ENCODE measurements at regions not wholly inside any gene's neighbourhood (a gene's known extent, or its start where the extent isn't known, plus 50 kb on each side); places are given as distances from the start of the nearest gene placed in this dataset.
"Not testable (repeated sequence)": the region's sequence is repeated elsewhere in the genome, so short reads cannot be mapped to it uniquely, and the experiment has no call there.

DNA sequence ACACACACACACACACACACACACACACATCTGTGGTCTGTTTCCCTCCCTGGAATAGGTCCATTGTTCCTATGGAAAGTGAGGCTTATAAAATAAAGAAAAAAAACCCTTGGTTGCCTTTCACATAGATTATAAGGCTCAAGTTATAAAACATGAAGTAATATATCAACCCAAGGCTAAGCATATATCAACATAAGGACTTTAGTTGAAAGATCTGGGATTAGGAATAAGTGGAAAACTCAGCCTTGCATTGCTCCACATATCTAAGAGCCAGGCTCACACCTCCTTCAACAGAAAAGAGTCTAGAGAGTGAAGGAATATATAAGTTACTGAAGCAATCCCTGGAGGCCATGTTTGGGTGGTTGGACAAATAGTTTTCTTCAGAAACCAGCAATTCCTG, 235.0 kb downstream of the SUCLG1 start:
- TF ChIP-seq, protein P1, sequence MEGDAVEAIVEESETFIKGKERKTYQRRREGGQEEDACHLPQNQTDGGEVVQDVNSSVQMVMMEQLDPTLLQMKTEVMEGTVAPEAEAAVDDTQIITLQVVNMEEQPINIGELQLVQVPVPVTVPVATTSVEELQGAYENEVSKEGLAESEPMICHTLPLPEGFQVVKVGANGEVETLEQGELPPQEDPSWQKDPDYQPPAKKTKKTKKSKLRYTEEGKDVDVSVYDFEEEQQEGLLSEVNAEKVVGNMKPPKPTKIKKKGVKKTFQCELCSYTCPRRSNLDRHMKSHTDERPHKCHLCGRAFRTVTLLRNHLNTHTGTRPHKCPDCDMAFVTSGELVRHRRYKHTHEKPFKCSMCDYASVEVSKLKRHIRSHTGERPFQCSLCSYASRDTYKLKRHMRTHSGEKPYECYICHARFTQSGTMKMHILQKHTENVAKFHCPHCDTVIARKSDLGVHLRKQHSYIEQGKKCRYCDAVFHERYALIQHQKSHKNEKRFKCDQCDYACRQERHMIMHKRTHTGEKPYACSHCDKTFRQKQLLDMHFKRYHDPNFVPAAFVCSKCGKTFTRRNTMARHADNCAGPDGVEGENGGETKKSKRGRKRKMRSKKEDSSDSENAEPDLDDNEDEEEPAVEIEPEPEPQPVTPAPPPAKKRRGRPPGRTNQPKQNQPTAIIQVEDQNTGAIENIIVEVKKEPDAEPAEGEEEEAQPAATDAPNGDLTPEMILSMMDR (IDR thresholded peaks at IDR 0.05; ENCODE audit: low read depth, low read length): no peak
- H3K4me3 ChIP-seq (ENCODE audit: low read depth, low read length): no peak overlapping the region

DNA sequence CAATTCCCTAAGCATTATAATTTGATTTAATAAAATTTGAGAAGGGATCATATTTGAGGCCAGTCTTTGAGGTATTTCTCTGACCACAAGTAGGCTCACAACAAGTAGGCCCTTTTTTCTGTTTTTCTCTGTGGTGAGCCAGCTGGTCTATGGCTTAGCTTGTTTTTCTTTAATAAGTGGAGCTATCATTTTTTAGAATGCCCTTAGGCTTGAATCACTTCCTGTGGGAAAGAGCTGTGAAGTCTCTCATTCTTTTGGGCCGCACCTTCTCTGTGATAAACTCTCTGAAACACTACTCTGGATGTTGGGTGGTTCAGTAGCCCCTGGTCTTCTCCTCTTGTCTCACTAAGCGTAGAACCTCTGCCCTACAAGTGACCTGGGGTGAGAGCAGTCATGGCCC, 235.9 kb downstream of the SUCLG1 start:
- TF ChIP-seq, protein P1 (IDR thresholded peaks at IDR 0.05; ENCODE audit: low read depth, low read length): no peak
- no peak overlapping the region for H3K4me3 ChIP-seq (ENCODE audit: low read depth, low read length)

DNA sequence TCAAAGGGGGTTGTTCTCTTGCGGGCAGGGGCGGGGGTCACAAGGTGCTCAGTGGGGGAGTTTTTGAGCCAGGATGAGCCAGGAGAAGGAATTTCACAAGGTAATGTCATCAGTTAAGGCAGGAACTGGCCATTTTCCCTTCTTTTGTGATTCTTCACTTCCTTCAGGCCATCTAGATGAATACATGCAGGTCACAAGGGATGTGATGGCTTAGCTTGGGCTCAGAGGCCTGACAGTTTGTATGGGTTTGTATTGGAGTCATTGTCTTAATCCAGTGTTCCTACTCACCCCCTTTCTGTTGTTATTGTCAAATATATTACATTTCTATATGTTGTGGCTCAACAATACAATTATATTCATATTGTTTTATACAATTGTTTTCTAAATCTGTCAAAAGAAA, 238.0 kb downstream of the SUCLG1 start:
- H3K4me3 ChIP-seq (ENCODE audit: low read depth, low read length): not testable (repeated sequence)

DNA sequence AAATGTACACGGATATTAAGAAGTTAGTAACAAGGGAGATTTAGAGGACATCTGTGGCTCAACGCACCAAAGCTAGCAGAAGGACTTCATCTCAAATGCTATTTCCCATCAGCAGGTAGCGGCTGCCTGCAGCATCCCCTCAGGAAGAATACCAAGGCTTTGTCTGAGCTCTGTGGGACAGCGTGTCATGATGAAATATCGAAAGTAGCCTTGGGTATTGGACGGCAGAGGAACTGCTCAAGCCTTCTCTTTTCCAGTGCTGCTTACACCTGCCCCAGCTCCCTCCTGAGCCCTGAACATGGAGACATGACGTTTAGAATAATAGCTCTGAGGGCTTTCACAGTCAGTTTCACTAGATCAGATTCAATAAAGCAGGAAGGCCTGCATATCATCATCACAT, 241.6 kb downstream of the SUCLG1 start:
- TF ChIP-seq, protein P1 (IDR thresholded peaks at IDR 0.05; ENCODE audit: low read depth, low read length): no peak
- H3K4me3 ChIP-seq (ENCODE audit: low read depth, low read length): no peak overlapping the region

DNA sequence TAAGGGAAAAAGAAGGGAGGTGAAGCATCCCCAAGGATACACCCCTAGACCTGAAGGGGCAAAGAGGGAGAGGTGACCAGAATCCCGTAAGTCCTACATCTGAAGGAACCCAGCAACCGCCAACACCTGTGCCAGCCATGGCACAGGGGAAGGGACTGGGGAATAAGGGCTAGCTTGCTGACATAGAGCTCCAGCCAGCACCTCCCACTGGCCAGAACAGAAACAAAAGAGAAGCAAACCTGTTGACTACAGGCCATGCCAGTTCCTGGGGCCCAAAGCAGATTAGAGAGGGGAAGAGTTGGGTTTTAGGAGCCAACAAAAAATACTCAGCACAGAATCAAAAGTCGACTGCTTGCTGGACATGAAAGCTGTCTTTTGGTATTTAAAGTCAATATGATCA, 244.6 kb downstream of the SUCLG1 start:
- H3K4me3 ChIP-seq (ENCODE audit: low read depth, low read length): no peak overlapping the region
- TF ChIP-seq, protein P1 (IDR thresholded peaks at IDR 0.05; ENCODE audit: low read depth, low read length): no peak

DNA sequence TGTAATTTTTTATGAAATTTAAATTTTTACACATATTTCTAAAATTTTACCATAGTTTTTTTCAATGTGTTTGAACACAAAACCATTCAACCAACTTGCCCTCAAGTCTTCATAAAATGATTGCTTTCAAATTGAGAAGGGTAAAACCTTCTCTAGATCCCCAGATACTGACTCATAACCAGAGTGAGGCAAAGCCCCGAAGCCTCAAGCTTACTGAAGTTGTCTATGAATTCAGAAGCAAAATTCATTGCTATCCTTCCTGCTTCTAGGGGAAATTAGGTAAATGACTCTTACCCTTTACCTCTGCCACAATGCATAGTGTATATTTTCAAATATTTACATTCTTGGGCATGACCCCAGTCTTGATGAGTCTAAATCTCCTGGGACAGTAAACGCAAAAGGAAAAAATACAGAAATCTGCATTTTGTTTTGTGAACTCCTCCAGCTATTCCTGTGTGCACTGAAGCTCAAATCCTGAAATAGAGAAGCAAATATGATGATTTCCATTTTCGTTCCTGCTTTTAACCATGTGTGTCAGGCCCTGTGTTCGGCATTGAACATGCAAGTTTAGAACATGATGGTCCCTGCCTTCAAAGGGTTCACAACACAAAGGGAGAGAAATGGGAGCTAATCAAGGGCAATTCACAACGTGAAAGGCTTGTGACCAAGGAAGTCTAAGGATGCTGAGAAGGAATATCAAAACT, 246.3 kb downstream of the SUCLG1 start:
- H3K4me3 ChIP-seq (ENCODE audit: low read depth, low read length): no peak overlapping the region
- TF ChIP-seq, protein P1 (IDR thresholded peaks at IDR 0.05; ENCODE audit: low read depth, low read length): no peak

DNA sequence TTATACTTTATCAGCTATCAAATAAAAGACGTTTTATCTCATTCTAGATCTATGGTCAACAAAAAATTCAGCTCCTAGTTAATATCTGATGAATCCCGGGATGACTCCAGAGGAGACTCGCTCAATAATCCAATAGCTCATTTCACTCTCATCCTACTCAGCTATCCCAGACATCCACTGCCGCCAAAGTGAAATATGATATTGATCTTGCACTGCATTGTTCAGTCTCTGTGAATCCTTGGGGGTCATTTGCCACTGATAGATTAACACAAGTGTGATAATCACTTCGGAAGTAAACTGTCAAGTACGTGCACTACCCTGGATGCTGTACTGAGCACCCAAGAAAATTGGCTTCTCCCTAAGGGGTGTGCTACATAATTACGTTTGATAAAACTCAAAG, 249.1 kb downstream of the SUCLG1 start:
- no peak overlapping the region for H3K4me3 ChIP-seq (ENCODE audit: low read depth, low read length)
- TF ChIP-seq, protein P1 (IDR thresholded peaks at IDR 0.05; ENCODE audit: low read depth, low read length): no peak

DNA sequence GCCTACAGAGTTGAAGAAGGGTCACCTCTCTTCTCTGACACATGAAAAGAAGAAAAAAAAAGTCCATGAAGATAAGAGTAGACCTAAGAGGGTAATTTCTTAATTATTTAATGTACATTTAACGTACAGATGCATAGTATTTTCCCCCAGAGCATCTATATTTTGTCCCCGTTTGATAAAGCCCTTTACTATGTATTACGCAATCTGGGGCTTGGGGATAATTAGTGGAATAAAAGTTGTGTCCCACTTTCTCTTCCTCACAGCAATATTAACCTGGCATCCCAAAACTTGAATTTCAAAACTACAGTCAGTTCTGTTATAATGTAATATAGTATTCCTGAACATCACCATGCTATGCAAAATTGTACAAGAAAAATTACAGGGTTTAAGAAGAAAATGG, 254.1 kb downstream of the SUCLG1 start:
- H3K4me3 ChIP-seq (ENCODE audit: low read depth, low read length): no peak overlapping the region
- TF ChIP-seq, protein P1 (IDR thresholded peaks at IDR 0.05; ENCODE audit: low read depth, low read length): no peak
